ENCODE measurements at regions not wholly inside any gene's neighbourhood (a gene's known extent, or its start where the extent isn't known, plus 50 kb on each side); places are given as distances from the start of the nearest gene placed in this dataset.
A peak's percentile ranks its signal among the peaks of the same experiment; 100 is the strongest.

DNA sequence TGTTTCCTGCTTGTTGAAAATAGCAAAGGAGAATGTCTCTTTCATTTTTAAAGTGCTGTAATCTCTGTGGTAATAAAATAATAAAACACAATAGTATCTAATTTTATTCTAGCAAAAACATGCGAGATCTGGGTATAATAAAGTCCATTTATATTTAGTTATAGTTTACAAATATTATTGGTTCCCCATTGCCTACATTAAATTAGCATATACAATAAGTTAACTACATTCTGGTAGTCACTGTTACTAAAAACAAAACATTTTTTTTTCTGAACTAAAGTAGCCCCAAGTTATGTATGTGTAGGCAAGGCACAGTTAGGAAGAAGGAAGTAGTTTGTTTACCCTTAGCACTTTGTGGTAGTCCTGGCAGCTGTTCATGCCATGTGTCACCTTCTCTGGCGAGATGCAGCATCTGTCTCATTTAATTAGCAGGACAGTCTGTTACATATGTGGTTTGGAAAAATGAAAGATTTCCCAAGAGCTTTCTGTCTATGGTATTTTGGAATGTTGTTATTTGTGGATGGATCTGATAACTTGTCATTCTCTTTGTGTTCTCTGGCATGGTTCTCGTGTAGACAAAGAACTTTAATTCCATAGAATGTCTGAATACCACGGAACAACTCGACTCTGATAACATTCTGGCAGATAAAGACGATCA is 231.3 kb upstream of the PITX2 start:
- H4K20me1 ChIP-seq (replicated peaks; ENCODE audit: control insufficient read depth, extremely low read depth, insufficient read depth, low read length): no peaks in the 10 kb centered on the region
- H3K27ac ChIP-seq (ENCODE audit: insufficient read depth, low read depth, low read length): no peak overlapping the region
- no peaks in the 10 kb centered on the region for H3K36me3 ChIP-seq (ENCODE audit: control insufficient read depth in 2 of 2, extremely low read depth in 1 of 2, insufficient read depth in 2 of 2, low read length in 2 of 2)
- CTCF ChIA-PET: no interaction called here
- H3K9me3 ChIP-seq (replicated peaks; ENCODE audit: control insufficient read depth, insufficient read depth, low read length): no peaks in the 10 kb centered on the region
- no peak for FAIRE-seq
- H3K4me3 ChIP-seq (replicated peaks in 1 of 3; ENCODE audit: insufficient read depth in 1 of 3, low read depth in 1 of 3, low read length in 3 of 3): no peak overlapping the region
- no peaks in the 10 kb centered on the region for H3K79me2 ChIP-seq (ENCODE audit: control insufficient read depth, insufficient read depth, low read length)
- POLR2A ChIA-PET: no interaction called here
- TF ChIP-seq, protein P1, sequence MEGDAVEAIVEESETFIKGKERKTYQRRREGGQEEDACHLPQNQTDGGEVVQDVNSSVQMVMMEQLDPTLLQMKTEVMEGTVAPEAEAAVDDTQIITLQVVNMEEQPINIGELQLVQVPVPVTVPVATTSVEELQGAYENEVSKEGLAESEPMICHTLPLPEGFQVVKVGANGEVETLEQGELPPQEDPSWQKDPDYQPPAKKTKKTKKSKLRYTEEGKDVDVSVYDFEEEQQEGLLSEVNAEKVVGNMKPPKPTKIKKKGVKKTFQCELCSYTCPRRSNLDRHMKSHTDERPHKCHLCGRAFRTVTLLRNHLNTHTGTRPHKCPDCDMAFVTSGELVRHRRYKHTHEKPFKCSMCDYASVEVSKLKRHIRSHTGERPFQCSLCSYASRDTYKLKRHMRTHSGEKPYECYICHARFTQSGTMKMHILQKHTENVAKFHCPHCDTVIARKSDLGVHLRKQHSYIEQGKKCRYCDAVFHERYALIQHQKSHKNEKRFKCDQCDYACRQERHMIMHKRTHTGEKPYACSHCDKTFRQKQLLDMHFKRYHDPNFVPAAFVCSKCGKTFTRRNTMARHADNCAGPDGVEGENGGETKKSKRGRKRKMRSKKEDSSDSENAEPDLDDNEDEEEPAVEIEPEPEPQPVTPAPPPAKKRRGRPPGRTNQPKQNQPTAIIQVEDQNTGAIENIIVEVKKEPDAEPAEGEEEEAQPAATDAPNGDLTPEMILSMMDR (IDR thresholded peaks at IDR 0.05; ENCODE audit: extremely low read depth in 1 of 2, insufficient read depth in 1 of 2, low read depth in 1 of 2, low read length in 2 of 2): no peak
- no peak for TF ChIP-seq POLR2A (IDR thresholded peaks at IDR 0.05; ENCODE audit: low read depth, low read length)
- TF ChIP-seq GATA2 (IDR thresholded peaks at IDR 0.05; ENCODE audit: insufficient read depth, insufficient read length, low read depth, low read length): no peak
- TF ChIP-seq MYC (IDR thresholded peaks at IDR 0.05; ENCODE audit: low read depth, low read length): no peak
- no peak for TF ChIP-seq FOS (IDR thresholded peaks at IDR 0.05; ENCODE audit: borderline replicate concordance, insufficient read depth, low read length)
- TF ChIP-seq JUN (IDR thresholded peaks at IDR 0.05; ENCODE audit: borderline replicate concordance, insufficient read depth, insufficient read length, low read depth): no peak
- TF ChIP-seq, protein P2, sequence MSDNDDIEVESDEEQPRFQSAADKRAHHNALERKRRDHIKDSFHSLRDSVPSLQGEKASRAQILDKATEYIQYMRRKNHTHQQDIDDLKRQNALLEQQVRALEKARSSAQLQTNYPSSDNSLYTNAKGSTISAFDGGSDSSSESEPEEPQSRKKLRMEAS (IDR thresholded peaks at IDR 0.05; ENCODE audit: insufficient read depth, insufficient read length): no peak
- no peak for TF ChIP-seq POLR2AphosphoS5 (IDR thresholded peaks at IDR 0.05; ENCODE audit: insufficient read depth, low read depth, low read length)
- no peak for TF ChIP-seq EZH2 (IDR thresholded peaks at IDR 0.05; ENCODE audit: borderline replicate concordance, low read depth, low read length, severe bottlenecking)
- intact Hi-C loops (cut with micrococcal nuclease): no loop called here
- peak overlapping the region; percentile 21 for H2AFZ ChIP-seq (ENCODE audit: low read depth, low read length)
- dilution Hi-C loops (cut with MboI; ENCODE audit: extremely low pct_ligation_motif_present, low sequenced_read_pairs): no loop called here
- H3K27me3 ChIP-seq (ENCODE audit: control insufficient read depth in 2 of 2, insufficient read depth in 2 of 2, low read length in 2 of 2): no peaks in the 10 kb centered on the region
- peaks cover 6% of the 10 kb centered on the region for H3K4me1 ChIP-seq (ENCODE audit: control insufficient read depth, extremely low read depth, insufficient read depth, low read length)
- no peak overlapping the region for H3K9ac ChIP-seq (replicated peaks; ENCODE audit: extremely low read depth, insufficient read depth, low read length)
- BruUV-seq (replicated peaks): no TSS peak
- peak; percentile 24 for DNase-seq (ENCODE audit: low read depth, low spot score)
- H3K9me1 ChIP-seq (replicated peaks; ENCODE audit: control insufficient read depth, extremely low read depth, insufficient read depth, low read length): no peaks in the 10 kb centered on the region
- peak overlapping the region; percentile 42 for H3K4me2 ChIP-seq (ENCODE audit: insufficient read depth, low read length)

Measured in endothelial cell of umbilical vein (primary cell).